ENCODE measurements at regions not wholly inside any gene's neighbourhood (a gene's known extent, or its start where the extent isn't known, plus 50 kb on each side); places are given as distances from the start of the nearest gene placed in this dataset.

DNA sequence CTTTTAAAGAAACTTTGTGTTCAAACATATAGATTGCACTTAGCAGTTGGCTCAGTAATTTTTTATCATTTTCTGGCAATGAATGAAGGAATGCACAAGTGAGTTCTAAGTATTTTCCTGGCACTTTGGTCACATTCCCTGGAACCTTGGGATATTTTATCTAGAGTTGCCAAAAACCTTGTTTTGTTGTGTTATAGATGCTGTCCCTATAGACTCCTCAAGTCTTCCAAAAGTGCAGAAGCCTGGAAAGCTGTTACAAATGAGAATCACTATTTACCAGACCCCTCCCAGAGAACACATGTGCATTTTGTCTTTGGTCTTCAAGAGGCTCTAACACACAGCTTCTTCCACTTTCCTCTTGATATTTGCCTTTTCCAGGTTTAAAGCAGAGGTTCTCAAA lies 108.3 kb downstream of the RND3 start:
- no peak for TF ChIP-seq EZH2 (IDR thresholded peaks at IDR 0.05; ENCODE audit: low read length, missing control alignments)
- TF ChIP-seq, protein P1, sequence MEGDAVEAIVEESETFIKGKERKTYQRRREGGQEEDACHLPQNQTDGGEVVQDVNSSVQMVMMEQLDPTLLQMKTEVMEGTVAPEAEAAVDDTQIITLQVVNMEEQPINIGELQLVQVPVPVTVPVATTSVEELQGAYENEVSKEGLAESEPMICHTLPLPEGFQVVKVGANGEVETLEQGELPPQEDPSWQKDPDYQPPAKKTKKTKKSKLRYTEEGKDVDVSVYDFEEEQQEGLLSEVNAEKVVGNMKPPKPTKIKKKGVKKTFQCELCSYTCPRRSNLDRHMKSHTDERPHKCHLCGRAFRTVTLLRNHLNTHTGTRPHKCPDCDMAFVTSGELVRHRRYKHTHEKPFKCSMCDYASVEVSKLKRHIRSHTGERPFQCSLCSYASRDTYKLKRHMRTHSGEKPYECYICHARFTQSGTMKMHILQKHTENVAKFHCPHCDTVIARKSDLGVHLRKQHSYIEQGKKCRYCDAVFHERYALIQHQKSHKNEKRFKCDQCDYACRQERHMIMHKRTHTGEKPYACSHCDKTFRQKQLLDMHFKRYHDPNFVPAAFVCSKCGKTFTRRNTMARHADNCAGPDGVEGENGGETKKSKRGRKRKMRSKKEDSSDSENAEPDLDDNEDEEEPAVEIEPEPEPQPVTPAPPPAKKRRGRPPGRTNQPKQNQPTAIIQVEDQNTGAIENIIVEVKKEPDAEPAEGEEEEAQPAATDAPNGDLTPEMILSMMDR (conservative IDR thresholded peaks at IDR 0.05 in 1 of 2, IDR thresholded peaks at IDR 0.05 in 1 of 2; ENCODE audit: low read depth in 1 of 2, low read length in 2 of 2) = no peak

All from fibroblast of lung (primary cell).